ENCODE measurements at regions not wholly inside any gene's neighbourhood (a gene's known extent, or its start where the extent isn't known, plus 50 kb on each side); places are given as distances from the start of the nearest gene placed in this dataset.

GRCh38 chrX:7351926-7352325, 204.0 kb upstream of the PUDP start:
- Histone ChIP-seq H3K4me1 (ENCODE audit: control insufficient read depth, low read length) (peaks cover 6% of the 10 kb centered on the region), H3K36me3 (ENCODE audit: control insufficient read depth, low read length) (peaks cover 4% of the 10 kb centered on the region; the same call in 1 of the 2 replicates), H3K79me2 (ENCODE audit: control insufficient read depth, low read length) (no peaks in the 10 kb centered on the region), H3F3A (ENCODE audit: control insufficient read depth, insufficient read depth) (no peaks in the 10 kb centered on the region), H3K9me2 (replicated peaks; ENCODE audit: control insufficient read depth, low read length) (no peaks in the 10 kb centered on the region), H4K20me1 (ENCODE audit: control insufficient read depth, insufficient read depth, low read depth, low read length) (no peaks in the 10 kb centered on the region), H3K9me3 (ENCODE audit: control insufficient read depth, insufficient read depth, low read length) (no peaks in the 10 kb centered on the region), H3K4me2 (ENCODE audit: low read length) (no peak overlapping the region), H3K27ac (ENCODE audit: low read depth, low read length) (no peak overlapping the region), H3K27me3 (ENCODE audit: control insufficient read depth, low read length) (no peaks in the 10 kb centered on the region), H3K4me3 (ENCODE audit: low read length) (no peak overlapping the region)
- TF ChIP-seq, protein P1, sequence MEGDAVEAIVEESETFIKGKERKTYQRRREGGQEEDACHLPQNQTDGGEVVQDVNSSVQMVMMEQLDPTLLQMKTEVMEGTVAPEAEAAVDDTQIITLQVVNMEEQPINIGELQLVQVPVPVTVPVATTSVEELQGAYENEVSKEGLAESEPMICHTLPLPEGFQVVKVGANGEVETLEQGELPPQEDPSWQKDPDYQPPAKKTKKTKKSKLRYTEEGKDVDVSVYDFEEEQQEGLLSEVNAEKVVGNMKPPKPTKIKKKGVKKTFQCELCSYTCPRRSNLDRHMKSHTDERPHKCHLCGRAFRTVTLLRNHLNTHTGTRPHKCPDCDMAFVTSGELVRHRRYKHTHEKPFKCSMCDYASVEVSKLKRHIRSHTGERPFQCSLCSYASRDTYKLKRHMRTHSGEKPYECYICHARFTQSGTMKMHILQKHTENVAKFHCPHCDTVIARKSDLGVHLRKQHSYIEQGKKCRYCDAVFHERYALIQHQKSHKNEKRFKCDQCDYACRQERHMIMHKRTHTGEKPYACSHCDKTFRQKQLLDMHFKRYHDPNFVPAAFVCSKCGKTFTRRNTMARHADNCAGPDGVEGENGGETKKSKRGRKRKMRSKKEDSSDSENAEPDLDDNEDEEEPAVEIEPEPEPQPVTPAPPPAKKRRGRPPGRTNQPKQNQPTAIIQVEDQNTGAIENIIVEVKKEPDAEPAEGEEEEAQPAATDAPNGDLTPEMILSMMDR (IDR thresholded peaks at IDR 0.05; ENCODE audit: low read depth, low read length, poor library complexity, severe bottlenecking): no peak
- no peak for TF ChIP-seq EZH2phosphoT487 (IDR thresholded peaks at IDR 0.05; ENCODE audit: borderline replicate concordance, low read length)

DNA sequence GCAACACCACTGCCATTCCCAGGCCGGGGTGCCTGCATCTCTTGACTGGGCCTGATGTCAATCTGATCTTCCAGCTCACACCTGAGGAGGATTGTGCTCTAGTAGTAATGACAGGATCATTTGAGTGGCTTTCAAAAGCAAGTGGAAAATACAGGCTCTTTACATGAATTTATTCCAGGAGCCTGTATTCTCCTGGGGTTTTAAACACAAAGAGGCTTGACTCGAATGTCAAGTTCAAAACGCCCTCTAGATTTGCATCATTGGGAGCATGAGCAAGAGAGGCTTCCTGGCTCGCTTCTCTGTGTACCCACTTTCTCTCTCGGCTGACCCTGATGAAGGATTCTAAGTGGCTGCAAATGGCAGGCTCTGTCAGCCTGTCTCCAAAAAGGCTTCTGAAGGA, 199.5 kb upstream of the PUDP start:
- Histone ChIP-seq H4K20me1 (ENCODE audit: control insufficient read depth, insufficient read depth, low read depth, low read length) (no peaks in the 10 kb centered on the region), H3K27me3 (ENCODE audit: control insufficient read depth, low read length) (no peaks in the 10 kb centered on the region), H3K9me2 (replicated peaks; ENCODE audit: control insufficient read depth, low read length) (no peaks in the 10 kb centered on the region), H3K4me1 (ENCODE audit: control insufficient read depth, low read length) (peaks cover 6% of the 10 kb centered on the region), H3K79me2 (ENCODE audit: control insufficient read depth, low read length) (no peaks in the 10 kb centered on the region), H3K36me3 (ENCODE audit: control insufficient read depth, low read length) (peaks cover 4% of the 10 kb centered on the region; the same call in 1 of the 2 replicates), H3K4me2 (ENCODE audit: low read length) (peak overlapping the region; percentile 19; the same call in 1 of the 2 replicates), H3K27ac (ENCODE audit: low read depth, low read length) (no peak overlapping the region), H3K4me3 (ENCODE audit: low read length) (no peak overlapping the region), H3K9me3 (ENCODE audit: control insufficient read depth, insufficient read depth, low read length) (no peaks in the 10 kb centered on the region), H3F3A (ENCODE audit: control insufficient read depth, insufficient read depth) (no peaks in the 10 kb centered on the region)
- TF ChIP-seq, protein P1 (IDR thresholded peaks at IDR 0.05; ENCODE audit: low read depth, low read length, poor library complexity, severe bottlenecking): no peak
- no peak for TF ChIP-seq EZH2phosphoT487 (IDR thresholded peaks at IDR 0.05; ENCODE audit: borderline replicate concordance, low read length)

GRCh38 chrX:7346021-7346420, 198.1 kb upstream of the PUDP start:
- H3K27ac ChIP-seq (ENCODE audit: low read depth, low read length): no peak overlapping the region
- H3K4me2 ChIP-seq (ENCODE audit: low read length): no peak overlapping the region
- no peaks in the 10 kb centered on the region for H3K9me2 ChIP-seq (replicated peaks; ENCODE audit: control insufficient read depth, low read length)
- H4K20me1 ChIP-seq (ENCODE audit: control insufficient read depth, insufficient read depth, low read depth, low read length): no peaks in the 10 kb centered on the region
- peaks cover 4% of the 10 kb centered on the region; the same call in 1 of the 2 replicates for H3K36me3 ChIP-seq (ENCODE audit: control insufficient read depth, low read length)
- H3K4me3 ChIP-seq (ENCODE audit: low read length): no peak overlapping the region
- no peaks in the 10 kb centered on the region for H3K9me3 ChIP-seq (ENCODE audit: control insufficient read depth, insufficient read depth, low read length)
- no peaks in the 10 kb centered on the region for H3F3A ChIP-seq (ENCODE audit: control insufficient read depth, insufficient read depth)
- TF ChIP-seq EZH2phosphoT487 (IDR thresholded peaks at IDR 0.05; ENCODE audit: borderline replicate concordance, low read length): no peak
- TF ChIP-seq, protein P1 (IDR thresholded peaks at IDR 0.05; ENCODE audit: low read depth, low read length, poor library complexity, severe bottlenecking): no peak
- H3K27me3 ChIP-seq (ENCODE audit: control insufficient read depth, low read length): no peaks in the 10 kb centered on the region
- peaks cover 6% of the 10 kb centered on the region for H3K4me1 ChIP-seq (ENCODE audit: control insufficient read depth, low read length)
- H3K79me2 ChIP-seq (ENCODE audit: control insufficient read depth, low read length): no peaks in the 10 kb centered on the region

Measured in DOHH2 (cell line).